Heart left ventricle (tissue), 13 donors: ENCODE measurements at regions not wholly inside any gene's neighbourhood (a gene's known extent, or its start where the extent isn't known, plus 50 kb on each side); places are given as distances from the start of the nearest gene placed in this dataset.

Experiments used
- POLR2A ChIP-seq, 2 donors: fragments of 450-650 bp; IDR thresholded peaks; one replicate each; pipeline ENCODE4 v1.6.1; 2017; ENCODE audit warnings: antibody characterized with exemption in 2 of 2, mild to moderate bottlenecking in 2 of 2, moderate library complexity in 2 of 2
- TF ChIP-seq, protein P1 (sequence below), 12 donors: fragments of 200-600 bp; sonication (generic) in 4 of 12; IDR thresholded peaks; one replicate each; pipeline versions ENCODE4 v1.5.0 to v1.8.0; 2018 to 2022; ENCODE audit warnings: antibody characterized with exemption in 12 of 12, mild to moderate bottlenecking in 5 of 12
- donor health status: ischemic (EF 13 %, LVEDD 7.1; RV severe dilation, severe dysfunction).
- donor health status: DM: no; HTN: yes; CAD: no.
- donor health status: DM: no; HTN: no; CAD: no.
- donor health status: ischemic (EF 25% LVEDD 6.9; RV normal size, moderate dysfunction).
- donor health status: ischemic (EF 25% LVEDD 5.7; RV mildly dilated, moderate dysfunction).
- donor health status: ischemic (EF 35%, LVEDD 5.7; RV mildly dilated, moderate dysfunction).
- donor health status: nonischemic (EF 11% LVEDD 7.7; RV severe dilation, severe dysfunction).
- donor health status: DM: yes; HTN: yes; CAD: no.
- donor health status: PGD.
- donor health status: ischemic (EF 29% LVEDD 5.4; RV normal size, mild dysfunction).
- donor health status: nonischemic (EF 23%, LVEDD 6.1; RV moderate dilation, normal function).

DNA sequence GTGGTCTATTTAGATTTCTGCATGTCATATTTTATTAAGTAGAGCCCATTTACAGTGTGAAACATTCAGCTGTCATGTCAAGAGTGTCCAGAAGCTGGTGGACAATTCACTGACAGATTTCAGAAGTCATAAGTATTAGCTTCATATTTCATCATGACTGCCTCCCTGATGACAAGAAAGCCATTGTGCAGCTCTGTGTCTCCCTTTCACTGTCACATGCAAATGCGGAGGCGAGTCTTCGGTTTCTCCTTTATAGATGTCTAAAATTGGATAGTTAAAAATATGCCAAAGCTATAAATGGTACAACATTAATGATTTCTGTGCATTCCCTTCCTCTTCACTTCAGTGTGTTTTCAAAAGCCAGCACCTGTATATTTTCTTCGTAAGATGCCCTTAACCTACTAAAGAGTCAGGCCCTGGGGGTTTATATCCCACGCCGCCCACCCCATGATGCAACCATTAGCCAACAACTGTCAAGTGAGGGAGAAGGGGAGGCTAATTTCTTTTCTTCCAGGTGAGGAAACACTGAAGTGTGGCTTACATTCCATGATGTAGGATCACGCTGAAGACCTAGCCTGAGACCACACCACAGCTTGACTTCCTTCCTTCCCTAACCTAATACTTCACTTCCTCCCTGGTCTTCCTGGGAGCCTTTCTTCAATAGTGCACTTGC lies 99.6 kb upstream of the DDX18 start:
- TF ChIP-seq, protein P1, sequence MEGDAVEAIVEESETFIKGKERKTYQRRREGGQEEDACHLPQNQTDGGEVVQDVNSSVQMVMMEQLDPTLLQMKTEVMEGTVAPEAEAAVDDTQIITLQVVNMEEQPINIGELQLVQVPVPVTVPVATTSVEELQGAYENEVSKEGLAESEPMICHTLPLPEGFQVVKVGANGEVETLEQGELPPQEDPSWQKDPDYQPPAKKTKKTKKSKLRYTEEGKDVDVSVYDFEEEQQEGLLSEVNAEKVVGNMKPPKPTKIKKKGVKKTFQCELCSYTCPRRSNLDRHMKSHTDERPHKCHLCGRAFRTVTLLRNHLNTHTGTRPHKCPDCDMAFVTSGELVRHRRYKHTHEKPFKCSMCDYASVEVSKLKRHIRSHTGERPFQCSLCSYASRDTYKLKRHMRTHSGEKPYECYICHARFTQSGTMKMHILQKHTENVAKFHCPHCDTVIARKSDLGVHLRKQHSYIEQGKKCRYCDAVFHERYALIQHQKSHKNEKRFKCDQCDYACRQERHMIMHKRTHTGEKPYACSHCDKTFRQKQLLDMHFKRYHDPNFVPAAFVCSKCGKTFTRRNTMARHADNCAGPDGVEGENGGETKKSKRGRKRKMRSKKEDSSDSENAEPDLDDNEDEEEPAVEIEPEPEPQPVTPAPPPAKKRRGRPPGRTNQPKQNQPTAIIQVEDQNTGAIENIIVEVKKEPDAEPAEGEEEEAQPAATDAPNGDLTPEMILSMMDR (IDR thresholded peaks at IDR 0.05): no peak
- no peak for TF ChIP-seq POLR2A (IDR thresholded peaks at IDR 0.05)
